Ishikawa (cell line): ENCODE measurements at regions not wholly inside any gene's neighbourhood (a gene's known extent, or its start where the extent isn't known, plus 50 kb on each side); places are given as distances from the start of the nearest gene placed in this dataset.

ENCODE experiments used
- CEBPB ChIP-seq: IDR thresholded peaks from 2 replicates; pipeline ENCODE4 v1.6.1; 2012
- CREB1 ChIP-seq: IDR thresholded peaks from 2 replicates; pipeline ENCODE4 v1.6.1; 2012; ENCODE audit warnings: low read depth
- EGR1 ChIP-seq: IDR thresholded peaks from 2 replicates; pipeline ENCODE4 v1.6.1; 2012
- EP300 ChIP-seq: IDR thresholded peaks from 2 replicates; pipeline ENCODE4 v1.6.1; 2012; ENCODE audit warnings: borderline replicate concordance
- FOXM1 ChIP-seq: IDR thresholded peaks from 2 replicates; pipeline ENCODE4 v1.6.1; 2012; ENCODE audit warnings: low read depth, borderline replicate concordance
- NFIC ChIP-seq: IDR thresholded peaks from 2 replicates; pipeline ENCODE4 v1.6.1; 2012
- RAD21 ChIP-seq: IDR thresholded peaks from 2 replicates; pipeline ENCODE4 v1.6.1; 2012; ENCODE audit warnings: low read depth
- TAF1 ChIP-seq: IDR thresholded peaks from 2 replicates; pipeline ENCODE4 v1.6.1; 2012; ENCODE audit warnings: low read depth, mild to moderate bottlenecking
- YY1 ChIP-seq: IDR thresholded peaks from 2 replicates; pipeline ENCODE4 v1.6.1; 2012; ENCODE audit warnings: low read depth
- ZBTB7A ChIP-seq: IDR thresholded peaks from 2 replicates; pipeline ENCODE4 v1.6.1; 2012; ENCODE audit warnings: low read depth
- TF ChIP-seq, protein P1 (sequence below): IDR thresholded peaks from 2 replicates; pipeline ENCODE4 v1.6.1; 2012; ENCODE audit warnings: low read depth, mild to moderate bottlenecking
- TF ChIP-seq, protein P2 (sequence below): IDR thresholded peaks from 2 replicates; pipeline ENCODE4 v1.6.1; 2012
- TF ChIP-seq, protein P3 (sequence below): IDR thresholded peaks from 2 replicates; pipeline ENCODE4 v1.6.1; 2012

DNA sequence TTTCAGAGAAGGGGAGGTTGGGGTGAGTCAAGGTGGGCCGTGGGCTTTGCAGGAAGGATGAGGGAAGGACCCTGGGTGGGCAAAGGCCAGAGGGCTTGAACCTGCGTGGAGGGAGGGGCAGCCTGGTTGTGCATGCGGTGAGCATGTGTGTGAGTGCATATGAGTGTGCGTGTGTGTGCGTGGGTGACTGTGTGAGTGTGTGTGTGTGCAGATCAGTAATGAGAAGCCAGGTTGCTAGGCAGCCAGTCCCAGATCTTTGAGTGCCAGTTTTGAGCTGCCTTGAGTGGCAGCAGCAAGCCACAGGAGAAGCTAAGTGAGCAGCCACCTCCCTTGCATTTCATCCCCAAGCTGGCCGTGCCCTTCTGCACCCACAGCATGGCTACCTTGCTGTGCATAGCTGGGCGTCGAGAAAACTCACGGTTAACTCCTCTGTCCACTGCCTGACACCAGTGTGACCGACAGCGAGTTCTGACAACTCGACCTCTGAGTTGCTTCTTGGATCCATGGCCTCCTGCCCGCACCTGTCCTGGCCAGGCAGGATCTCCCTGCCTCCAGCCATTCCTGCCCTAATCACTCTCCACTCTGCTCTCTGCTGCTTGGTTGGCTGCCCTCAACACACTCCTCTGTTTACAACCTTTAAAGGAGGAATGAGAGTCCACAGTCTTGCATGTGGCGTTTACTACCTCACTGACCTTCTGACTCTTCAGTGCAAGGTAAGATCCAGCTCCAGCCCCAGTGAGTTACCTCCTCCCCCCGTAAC is 775.4 kb downstream of the TYW1 start:
- TF ChIP-seq, protein P1, sequence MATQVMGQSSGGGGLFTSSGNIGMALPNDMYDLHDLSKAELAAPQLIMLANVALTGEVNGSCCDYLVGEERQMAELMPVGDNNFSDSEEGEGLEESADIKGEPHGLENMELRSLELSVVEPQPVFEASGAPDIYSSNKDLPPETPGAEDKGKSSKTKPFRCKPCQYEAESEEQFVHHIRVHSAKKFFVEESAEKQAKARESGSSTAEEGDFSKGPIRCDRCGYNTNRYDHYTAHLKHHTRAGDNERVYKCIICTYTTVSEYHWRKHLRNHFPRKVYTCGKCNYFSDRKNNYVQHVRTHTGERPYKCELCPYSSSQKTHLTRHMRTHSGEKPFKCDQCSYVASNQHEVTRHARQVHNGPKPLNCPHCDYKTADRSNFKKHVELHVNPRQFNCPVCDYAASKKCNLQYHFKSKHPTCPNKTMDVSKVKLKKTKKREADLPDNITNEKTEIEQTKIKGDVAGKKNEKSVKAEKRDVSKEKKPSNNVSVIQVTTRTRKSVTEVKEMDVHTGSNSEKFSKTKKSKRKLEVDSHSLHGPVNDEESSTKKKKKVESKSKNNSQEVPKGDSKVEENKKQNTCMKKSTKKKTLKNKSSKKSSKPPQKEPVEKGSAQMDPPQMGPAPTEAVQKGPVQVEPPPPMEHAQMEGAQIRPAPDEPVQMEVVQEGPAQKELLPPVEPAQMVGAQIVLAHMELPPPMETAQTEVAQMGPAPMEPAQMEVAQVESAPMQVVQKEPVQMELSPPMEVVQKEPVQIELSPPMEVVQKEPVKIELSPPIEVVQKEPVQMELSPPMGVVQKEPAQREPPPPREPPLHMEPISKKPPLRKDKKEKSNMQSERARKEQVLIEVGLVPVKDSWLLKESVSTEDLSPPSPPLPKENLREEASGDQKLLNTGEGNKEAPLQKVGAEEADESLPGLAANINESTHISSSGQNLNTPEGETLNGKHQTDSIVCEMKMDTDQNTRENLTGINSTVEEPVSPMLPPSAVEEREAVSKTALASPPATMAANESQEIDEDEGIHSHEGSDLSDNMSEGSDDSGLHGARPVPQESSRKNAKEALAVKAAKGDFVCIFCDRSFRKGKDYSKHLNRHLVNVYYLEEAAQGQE: no peak
- TF ChIP-seq, protein P2, sequence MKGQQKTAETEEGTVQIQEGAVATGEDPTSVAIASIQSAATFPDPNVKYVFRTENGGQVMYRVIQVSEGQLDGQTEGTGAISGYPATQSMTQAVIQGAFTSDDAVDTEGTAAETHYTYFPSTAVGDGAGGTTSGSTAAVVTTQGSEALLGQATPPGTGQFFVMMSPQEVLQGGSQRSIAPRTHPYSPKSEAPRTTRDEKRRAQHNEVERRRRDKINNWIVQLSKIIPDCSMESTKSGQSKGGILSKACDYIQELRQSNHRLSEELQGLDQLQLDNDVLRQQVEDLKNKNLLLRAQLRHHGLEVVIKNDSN: no peak
- TF ChIP-seq YY1 (no peak), RAD21 (no peak), TAF1 (no peak), EP300 (no peak), CEBPB (no peak), CREB1 (no peak), FOXM1 (no peak), EGR1 (no peak), NFIC (no peak), ZBTB7A (no peak)
- TF ChIP-seq, protein P3, sequence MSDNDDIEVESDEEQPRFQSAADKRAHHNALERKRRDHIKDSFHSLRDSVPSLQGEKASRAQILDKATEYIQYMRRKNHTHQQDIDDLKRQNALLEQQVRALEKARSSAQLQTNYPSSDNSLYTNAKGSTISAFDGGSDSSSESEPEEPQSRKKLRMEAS: no peak
